ENCODE measurements at regions not wholly inside any gene's neighbourhood (a gene's known extent, or its start where the extent isn't known, plus 50 kb on each side); places are given as distances from the start of the nearest gene placed in this dataset.

- DNase-seq, result no peak
- H3K4me3 ChIP-seq, result no peak overlapping the region
- TF ChIP-seq, protein P1, sequence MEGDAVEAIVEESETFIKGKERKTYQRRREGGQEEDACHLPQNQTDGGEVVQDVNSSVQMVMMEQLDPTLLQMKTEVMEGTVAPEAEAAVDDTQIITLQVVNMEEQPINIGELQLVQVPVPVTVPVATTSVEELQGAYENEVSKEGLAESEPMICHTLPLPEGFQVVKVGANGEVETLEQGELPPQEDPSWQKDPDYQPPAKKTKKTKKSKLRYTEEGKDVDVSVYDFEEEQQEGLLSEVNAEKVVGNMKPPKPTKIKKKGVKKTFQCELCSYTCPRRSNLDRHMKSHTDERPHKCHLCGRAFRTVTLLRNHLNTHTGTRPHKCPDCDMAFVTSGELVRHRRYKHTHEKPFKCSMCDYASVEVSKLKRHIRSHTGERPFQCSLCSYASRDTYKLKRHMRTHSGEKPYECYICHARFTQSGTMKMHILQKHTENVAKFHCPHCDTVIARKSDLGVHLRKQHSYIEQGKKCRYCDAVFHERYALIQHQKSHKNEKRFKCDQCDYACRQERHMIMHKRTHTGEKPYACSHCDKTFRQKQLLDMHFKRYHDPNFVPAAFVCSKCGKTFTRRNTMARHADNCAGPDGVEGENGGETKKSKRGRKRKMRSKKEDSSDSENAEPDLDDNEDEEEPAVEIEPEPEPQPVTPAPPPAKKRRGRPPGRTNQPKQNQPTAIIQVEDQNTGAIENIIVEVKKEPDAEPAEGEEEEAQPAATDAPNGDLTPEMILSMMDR (IDR thresholded peaks at IDR 0.05), result no peak
Observed at GRCh38 chr5:8719796-8720195, 826.1 kb downstream of the SEMA5A start.

GRCh38 chr5:8720506-8720905, 825.4 kb downstream of the SEMA5A start:
- Histone ChIP-seq H3K4me3 (no peak overlapping the region), H3K27ac (no peak overlapping the region), H3K36me3 (no peaks in the 10 kb centered on the region), H3K4me1 (no peaks in the 10 kb centered on the region), H3K9me3 (no peaks in the 10 kb centered on the region), H3K27me3 (no peaks in the 10 kb centered on the region)
- intact Hi-C loops (cut with DNase I), result no loop called here
- TF ChIP-seq, protein P1 (IDR thresholded peaks at IDR 0.05), result no peak
- no peak for TF ChIP-seq POLR2A (IDR thresholded peaks at IDR 0.05)
- no peak for TF ChIP-seq EP300 (IDR thresholded peaks at IDR 0.05)
- no peak for TF ChIP-seq POLR2AphosphoS5 (IDR thresholded peaks at IDR 0.05)
- 60 to 70% methylated on average over 5 of the region's 5 CpGs for WGBS, 2 donors
- no peak for DNase-seq

More at GRCh38 chr5:8719796-8720195, 826.1 kb downstream of the SEMA5A start:
- H3K27ac ChIP-seq, result no peak overlapping the region
- 88 to 92% methylated on average over 7 of the region's 7 CpGs for WGBS, 2 donors
- no peaks in the 10 kb centered on the region for H3K27me3 ChIP-seq
- H3K9me3 ChIP-seq, result no peaks in the 10 kb centered on the region
- H3K4me1 ChIP-seq, result no peaks in the 10 kb centered on the region
- H3K36me3 ChIP-seq, result no peaks in the 10 kb centered on the region
- intact Hi-C loops (cut with DNase I), result no loop called here

GRCh38 chr5:8721536-8721935, 824.3 kb downstream of the SEMA5A start:
- H3K9me3 ChIP-seq, result no peaks in the 10 kb centered on the region
- no peaks in the 10 kb centered on the region for H3K4me1 ChIP-seq
- H3K27ac ChIP-seq, result no peak overlapping the region
- H3K27me3 ChIP-seq, result no peaks in the 10 kb centered on the region
- intact Hi-C loops (cut with DNase I), result no loop called here
- DNase-seq, result no peak
- no peak for TF ChIP-seq POLR2AphosphoS5 (IDR thresholded peaks at IDR 0.05)
- 89 to 92% methylated on average over 1 of the region's 1 CpG for WGBS, 2 donors
- no peaks in the 10 kb centered on the region for H3K36me3 ChIP-seq
- H3K4me3 ChIP-seq, result no peak overlapping the region

DNA sequence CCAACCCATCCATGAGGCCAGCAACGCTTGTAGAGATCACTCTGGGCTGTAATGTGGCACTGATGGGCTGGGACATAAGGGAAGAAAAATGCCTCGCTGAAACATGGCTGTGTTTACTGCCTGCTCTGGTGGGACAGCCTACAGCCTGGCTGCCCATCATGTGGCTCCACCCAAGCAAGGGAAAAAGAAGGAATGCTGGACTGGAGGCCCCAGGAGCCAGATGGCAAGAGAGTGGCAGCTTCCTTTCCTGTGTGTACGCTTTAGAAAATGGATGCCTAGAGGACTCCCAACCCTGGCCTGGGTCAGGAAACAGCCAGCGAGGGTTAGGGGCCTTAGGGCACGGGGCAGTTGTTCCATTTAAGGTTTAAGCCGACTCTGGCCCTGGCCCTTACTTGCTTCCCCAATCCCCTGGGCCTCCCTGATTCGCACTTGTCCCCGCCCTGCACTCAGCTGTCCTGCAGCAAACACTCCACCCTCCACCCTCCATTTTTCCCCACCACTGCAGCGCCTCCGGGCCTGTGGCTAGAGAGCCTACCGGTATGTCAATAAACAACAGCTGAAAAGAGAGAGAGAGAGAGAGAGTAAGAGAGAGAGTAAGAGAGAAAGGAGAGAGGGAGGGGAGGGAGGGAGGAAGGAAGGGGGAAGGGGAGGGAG, 819.4 kb downstream of the SEMA5A start:
- Histone ChIP-seq H3K36me3 (no peaks in the 10 kb centered on the region), H3K9me3 (peaks cover 0 to 4% (median 0%) of the 10 kb centered on the region in 4 donors), H3K4me3 (no peak overlapping the region), H3K27me3 (no peaks in the 10 kb centered on the region), H3K4me1 (no peaks in the 10 kb centered on the region), H3K27ac (no peak overlapping the region)
- WGBS, 2 donors, result 69 to 80% methylated on average over 11 of the region's 11 CpGs
- intact Hi-C loops (cut with DNase I), result no loop called here
- TF ChIP-seq POLR2A (IDR thresholded peaks at IDR 0.05) (no peak), EP300 (IDR thresholded peaks at IDR 0.05) (no peak), POLR2AphosphoS5 (IDR thresholded peaks at IDR 0.05) (no peak)
- TF ChIP-seq, protein P1 (IDR thresholded peaks at IDR 0.05), result no peak
- DNase-seq, result no peak

GRCh38 chr5:8727396-8727795, 818.5 kb downstream of the SEMA5A start:
- Histone ChIP-seq H3K4me1 (no peaks in the 10 kb centered on the region), H3K27me3 (no peaks in the 10 kb centered on the region), H3K4me3 (no peak overlapping the region), H3K9me3 (peaks cover 0 to 4% (median 0%) of the 10 kb centered on the region in 4 donors), H3K36me3 (no peaks in the 10 kb centered on the region), H3K27ac (no peak overlapping the region)
- 60 to 65% methylated on average over 4 of the region's 4 CpGs for WGBS, 2 donors
- no peak for DNase-seq
- intact Hi-C loops (cut with DNase I), result no loop called here
- TF ChIP-seq EP300 (IDR thresholded peaks at IDR 0.05), result no peak
- TF ChIP-seq POLR2A (IDR thresholded peaks at IDR 0.05), result no peak
- no peak for TF ChIP-seq POLR2AphosphoS5 (IDR thresholded peaks at IDR 0.05)
- TF ChIP-seq, protein P1 (IDR thresholded peaks at IDR 0.05), result no peak
